Endothelial cell of umbilical vein (primary cell): ENCODE measurements at regions not wholly inside any gene's neighbourhood (a gene's known extent, or its start where the extent isn't known, plus 50 kb on each side); places are given as distances from the start of the nearest gene placed in this dataset.

ENCODE experiments used
- BruUV-seq: library from RNA; stranded (reverse); fragments of 400-500 nt; replicated peaks from 2 replicates; lab custom pipeline; 2021; lab: Mats Ljungman, UMichigan
- CTCF ChIA-PET: fragments of 300-600, 350-600 bp; sonication (Branson Sonifier 250); formaldehyde crosslinking; loops from one replicate; lab custom pipeline; 2021; ENCODE audit warnings: antibody characterized with exemption, inconsistent platforms; lab: Charles Lee
- POLR2A ChIA-PET: fragments of 300-600, 350-600 bp; sonication (Branson Sonifier 250); formaldehyde crosslinking; loops from one replicate; lab custom pipeline; 2021; ENCODE audit warnings: antibody characterized with exemption, inconsistent platforms; lab: Charles Lee
- DNase-seq: peaks from one replicate; pipeline ENCODE4 v3.0.0-alpha.2; 2011; ENCODE audit warnings: low read depth, low spot score
- FAIRE-seq: peaks from 2 replicates; lab custom pipeline; 2011; peaks lifted over from hg19 to GRCh38; lab: Jason Lieb, UNC
- H2AFZ ChIP-seq: 2 replicates; pipeline ENCODE4 v1.6.0; 2012; ENCODE audit warnings: low read depth, low read length, control low read depth, inconsistent platforms
- H3K27ac ChIP-seq: 2 replicates; pipeline ENCODE4 v1.5.1; 2011; ENCODE audit warnings: low read depth, mild to moderate bottlenecking, control low read depth, low read length, moderate library complexity; ENCODE audit not compliant: insufficient read depth
- H3K27me3 ChIP-seq, 2 experiments: 2 replicates each; pipeline versions ENCODE4 v1.6.0 to v1.6.1; 2011; ENCODE audit warnings: low read length in 2 of 2, mixed read lengths in 1 of 2; ENCODE audit not compliant: control insufficient read depth in 2 of 2, insufficient read depth in 2 of 2
- H3K36me3 ChIP-seq, 2 experiments: 2 replicates in 1 of 2; 3 replicates in 1 of 2; pipeline ENCODE4 v1.5.1; 2011; ENCODE audit warnings: low read length in 2 of 2, mild to moderate bottlenecking in 1 of 2, moderate library complexity in 1 of 2; ENCODE audit not compliant: control insufficient read depth in 2 of 2, insufficient read depth in 2 of 2; ENCODE audit errors: extremely low read depth in 1 of 2
- H3K4me1 ChIP-seq: 3 replicates; pipeline ENCODE4 v1.5.1; 2011; ENCODE audit warnings: mild to moderate bottlenecking, low read length; ENCODE audit not compliant: control insufficient read depth, insufficient read depth; ENCODE audit errors: extremely low read depth
- H3K4me2 ChIP-seq: 2 replicates; pipeline ENCODE4 v1.6.1; 2011; ENCODE audit warnings: low read length, control low read depth, mixed read lengths; ENCODE audit not compliant: insufficient read depth
- H3K4me3 ChIP-seq, 3 experiments: fragments of 200-600 bp in 1 of 3; sonication (generic), shearing (Covaris generic) in 1 of 3; replicated peaks in 1 of 3; 2 replicates each; pipeline ENCODE4 v1.5.1; 2011 to 2016; ENCODE audit warnings: control low read depth in 3 of 3, low read length in 3 of 3, mild to moderate bottlenecking in 2 of 3, inconsistent platforms in 1 of 3, low read depth in 1 of 3, moderate library complexity in 1 of 3; ENCODE audit not compliant: insufficient read depth in 1 of 3
- H3K79me2 ChIP-seq: 2 replicates; pipeline ENCODE4 v1.6.0; 2012; ENCODE audit warnings: low read length, inconsistent platforms; ENCODE audit not compliant: control insufficient read depth, insufficient read depth
- H3K9ac ChIP-seq: replicated peaks from 2 replicates; pipeline ENCODE3; 2011; ENCODE audit warnings: low read length, control low read depth; ENCODE audit not compliant: insufficient read depth; ENCODE audit errors: extremely low read depth
- H3K9me1 ChIP-seq: replicated peaks from 3 replicates; pipeline ENCODE4 v1.6.0; 2011; ENCODE audit warnings: mild to moderate bottlenecking, low read length; ENCODE audit not compliant: control insufficient read depth, insufficient read depth; ENCODE audit errors: extremely low read depth
- H3K9me3 ChIP-seq: replicated peaks from 2 replicates; pipeline ENCODE4 v1.5.1; 2012; ENCODE audit warnings: low read length, inconsistent platforms; ENCODE audit not compliant: control insufficient read depth, insufficient read depth
- H4K20me1 ChIP-seq: replicated peaks from 2 replicates; pipeline ENCODE3; 2011; ENCODE audit warnings: mild to moderate bottlenecking, low read length; ENCODE audit not compliant: control insufficient read depth, insufficient read depth; ENCODE audit errors: extremely low read depth
- FOS ChIP-seq: IDR thresholded peaks from 2 replicates; pipeline ENCODE4 v1.6.1; 2011; ENCODE audit warnings: mild to moderate bottlenecking, low read length, moderate library complexity, borderline replicate concordance; ENCODE audit not compliant: insufficient read depth
- MAX ChIP-seq: IDR thresholded peaks from 2 replicates; pipeline ENCODE4 v1.6.1; 2011; ENCODE audit not compliant: insufficient read depth, insufficient read length
- MYC ChIP-seq: IDR thresholded peaks from one replicate; pipeline ENCODE4 v1.6.1; 2011; ENCODE audit warnings: mild to moderate bottlenecking, low read depth, low read length
- POLR2A ChIP-seq: IDR thresholded peaks from 2 replicates; pipeline ENCODE4 v1.6.1; 2012; ENCODE audit warnings: low read depth, mild to moderate bottlenecking, control low read depth, low read length
- dilution Hi-C: fragments of 300-500 bp; cut with MboI; formaldehyde crosslinking; loops from one replicate; pipeline ENCODE4 v1.15.0; 2019; ENCODE audit warnings: low sequenced_read_pairs; ENCODE audit not compliant: extremely low pct_ligation_motif_present
- intact Hi-C: fragments of 100-400 bp; cut with micrococcal nuclease; formaldehyde crosslinking; loops from one replicate; pipeline ENCODE4 v1.10.0; 2022

- ChIA-PET CTCF (no interaction called here), POLR2A (no interaction called here)
- Histone ChIP-seq H3K4me1 (no peaks in the 10 kb centered on the region), H4K20me1 (no peaks in the 10 kb centered on the region), H3K27me3 (no peaks in the 10 kb centered on the region), H3K4me2 (no peak overlapping the region), H3K9me1 (no peaks in the 10 kb centered on the region), H3K9me3 (no peaks in the 10 kb centered on the region), H3K4me3 (no peak overlapping the region), H3K27ac (no peak overlapping the region), H3K36me3 (no peaks in the 10 kb centered on the region), H2AFZ (no peak overlapping the region), H3K79me2 (no peaks in the 10 kb centered on the region), H3K9ac (no peak overlapping the region)
- no TSS peak for BruUV-seq
- TF ChIP-seq FOS (no peak), MYC (no peak), POLR2A (no peak)
- DNase-seq (no peak), FAIRE-seq (no peak)
- dilution Hi-C loops = no loop called here
- intact Hi-C loops = no loop called here
Observed at GRCh38 chr15:23773093-23773492, 86.0 kb upstream of the NDN start.

GRCh38 chr15:23787346-23788105 is 100.4 kb upstream of the NDN start:
- no peaks in the 10 kb centered on the region for H3K79me2 ChIP-seq
- H3K4me3 ChIP-seq = no peak overlapping the region
- H3K4me2 ChIP-seq = no peak overlapping the region
- TF ChIP-seq MAX = no peak
- H3K9me3 ChIP-seq = peaks cover 10% of the 10 kb centered on the region
- dilution Hi-C loops = no loop called here
- no peak overlapping the region for H2AFZ ChIP-seq
- intact Hi-C loops = no loop called here
- H3K27ac ChIP-seq = no peak overlapping the region
- no peaks in the 10 kb centered on the region for H3K9me1 ChIP-seq
- no peaks in the 10 kb centered on the region for H3K36me3 ChIP-seq
- ChIA-PET POLR2A (no interaction called here), CTCF (no interaction called here)
- no peak overlapping the region for H3K9ac ChIP-seq
- no peaks in the 10 kb centered on the region for H3K4me1 ChIP-seq
- DNase-seq (no peak), FAIRE-seq (no peak)
- no TSS peak for BruUV-seq
- no peaks in the 10 kb centered on the region for H3K27me3 ChIP-seq
- no peaks in the 10 kb centered on the region for H4K20me1 ChIP-seq
